CD4-positive, alpha-beta memory T cell (primary cell): ENCODE measurements at regions not wholly inside any gene's neighbourhood (a gene's known extent, or its start where the extent isn't known, plus 50 kb on each side); places are given as distances from the start of the nearest gene placed in this dataset.

ENCODE experiments used
- CTCF ChIA-PET: fragments of 350-600 bp; sonication (Branson Sonifier 250); formaldehyde crosslinking; loops from one replicate; lab custom pipeline; 2021; ENCODE audit warnings: inconsistent platforms; ENCODE audit not compliant: partially characterized antibody; lab: Charles Lee
- POLR2A ChIA-PET: fragments of 350-600 bp; sonication (Branson Sonifier 250); formaldehyde crosslinking; loops from one replicate; lab custom pipeline; 2021; ENCODE audit not compliant: partially characterized antibody; lab: Charles Lee
- DNase-seq, 5 donors: peaks; one replicate each; pipeline versions ENCODE4 v3.0.0 to v3.0.0-alpha.2; 2020 to 2022; ENCODE audit warnings: mixed read lengths in 1 of 5
- H3K27ac ChIP-seq: one replicate; pipeline ENCODE4 v1.7.0; 2013; ENCODE audit warnings: low read depth, low read length
- H3K27me3 ChIP-seq: 2 replicates; pipeline ENCODE4 v1.7.0; 2013; ENCODE audit warnings: mild to moderate bottlenecking, low read length, moderate library complexity; ENCODE audit not compliant: insufficient read depth
- H3K36me3 ChIP-seq: 2 replicates; pipeline ENCODE4 v1.7.0; 2013; ENCODE audit warnings: mild to moderate bottlenecking, low read length, moderate library complexity; ENCODE audit not compliant: insufficient read depth
- H3K4me1 ChIP-seq: 2 replicates; pipeline ENCODE4 v1.7.0; 2013; ENCODE audit warnings: mild to moderate bottlenecking, low read length, moderate library complexity; ENCODE audit not compliant: insufficient read depth
- H3K4me3 ChIP-seq, 2 donors: one replicate each; pipeline ENCODE4 v1.7.0; 2013; ENCODE audit warnings: low read length in 2 of 2, mild to moderate bottlenecking in 1 of 2
- H3K9me3 ChIP-seq, 2 donors: one replicate each; pipeline ENCODE4 v1.7.0; 2013; ENCODE audit warnings: low read length in 2 of 2, control low read depth in 1 of 2; ENCODE audit not compliant: control insufficient read depth in 1 of 2
- H3K27ac Mint-ChIP-seq, 7 donors: one replicate each; pipeline ENCODE4 v1.8.0; 2020 to 2021; ENCODE audit warnings: mixed read lengths in 7 of 7, mild to moderate bottlenecking in 6 of 7, inconsistent platforms in 3 of 7, moderate library complexity in 3 of 7
- H3K27me3 Mint-ChIP-seq, 2 donors: one replicate each; pipeline ENCODE4 v1.8.0; 2020 to 2021; ENCODE audit warnings: mixed read lengths in 2 of 2
- H3K36me3 Mint-ChIP-seq, 2 donors: one replicate each; pipeline ENCODE4 v1.8.0; 2020 to 2021; ENCODE audit warnings: mixed read lengths in 2 of 2, inconsistent platforms in 1 of 2, mild to moderate bottlenecking in 1 of 2
- H3K4me1 Mint-ChIP-seq, 4 donors: one replicate each; pipeline ENCODE4 v1.8.0; 2020 to 2021; ENCODE audit warnings: mixed read lengths in 4 of 4, mild to moderate bottlenecking in 1 of 4
- H3K4me3 Mint-ChIP-seq, 8 donors: one replicate each; pipeline ENCODE4 v1.8.0; 2020 to 2021; ENCODE audit warnings: mixed read lengths in 8 of 8, mild to moderate bottlenecking in 7 of 8, moderate library complexity in 6 of 8, inconsistent platforms in 3 of 8
- H3K9me3 Mint-ChIP-seq, 8 donors: one replicate each; pipeline ENCODE4 v1.8.0; 2020 to 2021; ENCODE audit warnings: mixed read lengths in 8 of 8, mild to moderate bottlenecking in 5 of 8, inconsistent platforms in 3 of 8, moderate library complexity in 1 of 8
- intact Hi-C: fragments of 100-400 bp; cut with micrococcal nuclease; formaldehyde crosslinking; loops from one replicate; pipeline ENCODE4 v1.15.1; 2023

DNA sequence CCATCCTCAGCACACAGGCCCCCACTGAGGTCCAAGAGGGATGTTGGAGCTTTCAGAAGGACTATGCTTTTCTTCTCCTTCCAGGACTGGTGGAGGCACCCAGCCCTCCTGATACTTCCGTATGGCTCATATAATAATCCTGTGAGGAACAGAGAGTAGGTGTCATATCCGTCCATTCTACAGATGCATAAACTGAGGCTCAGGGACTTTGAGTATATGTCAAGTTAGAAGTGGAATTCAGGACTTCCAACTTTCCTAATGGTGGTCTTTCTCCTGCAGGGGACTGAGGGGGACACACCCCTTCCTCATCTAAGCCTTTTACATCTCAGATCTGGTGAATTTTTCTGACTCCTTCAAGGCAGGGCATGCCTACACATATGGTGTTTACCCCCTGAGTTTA is 153.7 kb downstream of the RPS24 start:
- no peaks in the 10 kb centered on the region for H3K27me3 ChIP-seq
- Mint-ChIP-seq H3K4me3 (no peak overlapping the region), H3K4me1 (no peaks in the 10 kb centered on the region), H3K27ac (no peak overlapping the region), H3K36me3 (no peaks in the 10 kb centered on the region), H3K27me3 (peaks cover 0 to 2% of the 10 kb centered on the region in 2 donors), H3K9me3 (peaks cover 0 to 2% (median 0%) of the 10 kb centered on the region in 8 donors)
- H3K36me3 ChIP-seq: no peaks in the 10 kb centered on the region
- no peaks in the 10 kb centered on the region for H3K9me3 ChIP-seq
- DNase-seq: no peak
- ChIA-PET POLR2A (no interaction called here), CTCF (no interaction called here)
- H3K4me1 ChIP-seq: no peaks in the 10 kb centered on the region
- no peak overlapping the region for H3K27ac ChIP-seq
- intact Hi-C loops: no loop called here
- H3K4me3 ChIP-seq: no peak overlapping the region

DNA sequence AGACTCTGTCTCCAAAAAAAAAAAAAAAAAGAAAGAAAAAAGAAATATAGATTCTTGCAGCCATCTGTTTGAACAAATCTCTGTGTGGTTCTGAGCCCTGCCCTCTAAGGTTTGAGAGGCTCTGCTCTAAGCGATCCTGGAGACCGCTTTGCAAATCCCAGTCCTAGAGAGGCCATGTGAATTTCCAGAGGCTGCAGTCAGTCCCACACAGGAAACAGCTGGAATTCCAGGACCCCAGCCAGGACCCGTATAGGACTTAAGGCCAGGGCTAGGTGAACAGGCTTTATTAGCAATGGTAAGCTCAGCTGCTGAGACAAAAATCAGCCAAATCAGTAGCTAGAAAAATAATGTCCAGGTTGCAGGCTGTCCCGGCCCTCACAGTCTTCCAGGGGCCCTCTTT is 154.8 kb downstream of the RPS24 start:
- peaks cover 0 to 3% of the 10 kb centered on the region in 2 donors for H3K27me3 Mint-ChIP-seq
- no peaks in the 10 kb centered on the region for H3K4me1 Mint-ChIP-seq
- no peak overlapping the region for H3K27ac ChIP-seq
- ChIA-PET CTCF (no interaction called here), POLR2A (no interaction called here)
- H3K27ac Mint-ChIP-seq: no peak overlapping the region
- H3K9me3 ChIP-seq: no peaks in the 10 kb centered on the region
- no peaks in the 10 kb centered on the region for H3K4me1 ChIP-seq
- no peak overlapping the region for H3K4me3 ChIP-seq
- no peaks in the 10 kb centered on the region for H3K36me3 Mint-ChIP-seq
- intact Hi-C loops: no loop called here
- H3K36me3 ChIP-seq: no peaks in the 10 kb centered on the region
- peaks cover 0 to 13% (median 9%) of the 10 kb centered on the region in 8 donors for H3K9me3 Mint-ChIP-seq
- no peaks in the 10 kb centered on the region for H3K27me3 ChIP-seq
- DNase-seq: no peak
- H3K4me3 Mint-ChIP-seq: no peak overlapping the region

DNA sequence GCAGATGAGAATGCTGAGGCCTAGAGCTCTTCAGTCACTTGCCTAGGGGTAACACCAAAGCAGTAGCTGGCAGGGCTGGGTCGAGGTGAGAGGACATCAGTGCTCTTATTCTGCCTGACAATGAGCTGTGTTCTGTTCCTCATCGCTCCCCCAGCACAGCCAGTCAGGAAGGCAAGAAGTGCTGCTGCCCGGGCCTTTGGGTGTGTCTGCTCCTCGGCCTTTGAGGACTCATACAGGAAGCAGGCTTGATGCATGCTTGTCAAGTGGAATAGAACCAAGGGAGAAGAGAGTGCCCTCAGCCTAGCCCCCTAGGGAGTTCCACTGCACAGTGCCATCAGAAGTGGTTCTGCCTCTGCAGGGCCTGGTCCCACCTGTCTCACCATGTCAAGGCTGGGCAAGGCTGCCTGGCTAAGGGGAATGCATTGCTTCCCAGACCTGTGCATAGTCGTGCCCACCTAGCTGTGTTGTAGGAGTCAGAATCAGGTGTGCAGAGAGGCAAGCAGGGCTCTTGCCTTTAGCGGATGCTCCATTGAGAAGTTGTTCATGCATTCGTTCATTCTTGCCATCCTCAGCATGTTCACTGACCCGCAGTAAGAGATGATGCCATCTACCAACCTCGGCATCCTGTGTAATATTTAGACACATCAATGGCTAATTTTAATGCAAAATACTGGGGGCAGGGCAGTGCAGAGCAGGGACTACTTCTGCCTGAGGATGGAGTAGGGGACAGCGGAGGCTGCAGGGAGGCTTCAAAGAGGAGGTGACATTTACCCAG is 156.6 kb downstream of the RPS24 start:
- H3K4me3 Mint-ChIP-seq: no peak overlapping the region
- no peak overlapping the region for H3K27ac Mint-ChIP-seq
- no peaks in the 10 kb centered on the region for H3K4me1 Mint-ChIP-seq
- ChIA-PET CTCF (no interaction called here), POLR2A (no interaction called here)
- no peak for DNase-seq
- Histone ChIP-seq H3K9me3 (no peaks in the 10 kb centered on the region), H3K4me1 (no peaks in the 10 kb centered on the region), H3K4me3 (no peak overlapping the region), H3K27ac (no peak overlapping the region), H3K27me3 (no peaks in the 10 kb centered on the region), H3K36me3 (no peaks in the 10 kb centered on the region)
- intact Hi-C loops: no loop called here
- peaks cover 0 to 19% (median 11%) of the 10 kb centered on the region in 8 donors for H3K9me3 Mint-ChIP-seq
- H3K27me3 Mint-ChIP-seq: peaks cover 0 to 3% of the 10 kb centered on the region in 2 donors
- no peaks in the 10 kb centered on the region for H3K36me3 Mint-ChIP-seq

DNA sequence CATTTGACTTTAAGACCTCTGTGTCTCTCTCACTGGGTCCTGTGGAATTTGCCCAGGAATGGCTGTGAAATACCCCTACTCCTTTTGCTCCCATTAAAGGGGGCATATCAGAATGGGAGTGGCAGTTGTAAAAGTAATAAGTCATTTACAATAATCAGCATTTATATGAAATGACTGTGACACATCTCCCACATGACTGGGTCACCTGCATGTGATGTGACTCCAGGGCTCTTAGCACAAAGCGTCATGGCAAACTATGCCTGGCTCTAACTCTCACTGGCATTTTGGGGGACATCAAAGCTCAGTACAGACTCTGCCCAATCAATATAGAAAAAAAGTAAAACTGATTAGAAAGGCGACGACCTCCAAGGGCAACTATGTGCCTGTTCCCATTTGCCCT is 157.6 kb downstream of the RPS24 start:
- Histone ChIP-seq H3K27ac (no peak overlapping the region), H3K9me3 (no peaks in the 10 kb centered on the region), H3K36me3 (no peaks in the 10 kb centered on the region), H3K27me3 (no peaks in the 10 kb centered on the region), H3K4me3 (no peak overlapping the region), H3K4me1 (no peaks in the 10 kb centered on the region)
- intact Hi-C loops: no loop called here
- ChIA-PET CTCF (no interaction called here), POLR2A (no interaction called here)
- Mint-ChIP-seq H3K4me3 (no peak overlapping the region), H3K9me3 (peaks cover 0 to 19% (median 11%) of the 10 kb centered on the region in 8 donors), H3K36me3 (no peaks in the 10 kb centered on the region), H3K27ac (no peak overlapping the region), H3K27me3 (peaks cover 0 to 3% of the 10 kb centered on the region in 2 donors), H3K4me1 (no peaks in the 10 kb centered on the region)
- DNase-seq: no peak

DNA sequence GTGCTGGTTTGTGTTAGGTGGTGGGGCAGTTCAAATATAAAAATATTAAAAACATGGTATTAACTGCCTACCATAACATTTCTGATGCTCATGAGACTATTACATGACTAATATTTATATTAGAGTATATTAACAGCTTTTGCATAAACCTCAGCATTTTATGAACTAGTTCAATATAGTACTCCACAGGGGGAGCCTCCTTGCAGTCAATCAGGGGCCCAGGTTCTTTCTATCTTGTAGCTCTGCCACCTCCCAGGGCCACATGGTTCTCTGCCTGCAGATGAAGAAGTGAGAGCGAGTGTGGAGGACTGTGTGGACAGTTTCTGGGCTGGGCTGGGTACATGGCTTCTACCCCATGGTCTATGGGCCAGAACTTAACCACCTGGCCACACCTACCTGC is 159.5 kb downstream of the RPS24 start:
- Histone ChIP-seq H3K27me3 (no peaks in the 10 kb centered on the region), H3K27ac (no peak overlapping the region), H3K36me3 (no peaks in the 10 kb centered on the region), H3K4me3 (no peak overlapping the region), H3K9me3 (no peaks in the 10 kb centered on the region), H3K4me1 (no peaks in the 10 kb centered on the region)
- intact Hi-C loops: no loop called here
- Mint-ChIP-seq H3K4me1 (no peaks in the 10 kb centered on the region), H3K27ac (no peak overlapping the region), H3K36me3 (no peaks in the 10 kb centered on the region), H3K27me3 (peaks cover 0 to 3% of the 10 kb centered on the region in 2 donors), H3K4me3 (no peak overlapping the region), H3K9me3 (peaks cover 0 to 19% (median 11%) of the 10 kb centered on the region in 8 donors)
- DNase-seq: no peak
- POLR2A ChIA-PET: no interaction called here
- CTCF ChIA-PET: no interaction called here

DNA sequence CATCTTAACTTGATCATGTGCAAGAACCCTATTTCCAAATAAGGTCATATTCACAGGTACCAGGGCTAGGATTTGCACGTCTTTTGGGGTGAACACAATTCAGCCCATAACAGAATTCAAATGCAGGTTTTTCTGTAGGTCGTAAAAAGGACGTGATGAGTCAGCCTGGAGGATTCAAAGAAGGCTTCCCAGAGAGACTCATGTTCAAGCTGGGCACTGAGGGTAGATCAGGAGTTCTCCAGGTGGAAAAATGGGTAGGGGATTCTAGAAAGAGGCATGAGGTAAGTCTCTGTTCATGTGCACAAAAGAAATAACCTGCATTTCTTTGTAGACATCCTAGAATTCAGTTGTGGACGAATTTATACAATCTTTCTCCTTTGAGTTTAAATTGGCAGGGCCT is 160.4 kb downstream of the RPS24 start:
- no peak overlapping the region for H3K27ac ChIP-seq
- H3K27me3 ChIP-seq: no peaks in the 10 kb centered on the region
- Mint-ChIP-seq H3K27me3 (peaks cover 0 to 3% of the 10 kb centered on the region in 2 donors), H3K4me3 (no peak overlapping the region), H3K27ac (no peak overlapping the region), H3K36me3 (no peaks in the 10 kb centered on the region), H3K4me1 (no peaks in the 10 kb centered on the region), H3K9me3 (peaks cover 0 to 19% (median 11%) of the 10 kb centered on the region in 8 donors)
- H3K36me3 ChIP-seq: no peaks in the 10 kb centered on the region
- H3K4me3 ChIP-seq: no peak overlapping the region
- POLR2A ChIA-PET: no interaction called here
- no peaks in the 10 kb centered on the region for H3K4me1 ChIP-seq
- no peaks in the 10 kb centered on the region for H3K9me3 ChIP-seq
- CTCF ChIA-PET: no interaction called here
- intact Hi-C loops: no loop called here
- no peak for DNase-seq

DNA sequence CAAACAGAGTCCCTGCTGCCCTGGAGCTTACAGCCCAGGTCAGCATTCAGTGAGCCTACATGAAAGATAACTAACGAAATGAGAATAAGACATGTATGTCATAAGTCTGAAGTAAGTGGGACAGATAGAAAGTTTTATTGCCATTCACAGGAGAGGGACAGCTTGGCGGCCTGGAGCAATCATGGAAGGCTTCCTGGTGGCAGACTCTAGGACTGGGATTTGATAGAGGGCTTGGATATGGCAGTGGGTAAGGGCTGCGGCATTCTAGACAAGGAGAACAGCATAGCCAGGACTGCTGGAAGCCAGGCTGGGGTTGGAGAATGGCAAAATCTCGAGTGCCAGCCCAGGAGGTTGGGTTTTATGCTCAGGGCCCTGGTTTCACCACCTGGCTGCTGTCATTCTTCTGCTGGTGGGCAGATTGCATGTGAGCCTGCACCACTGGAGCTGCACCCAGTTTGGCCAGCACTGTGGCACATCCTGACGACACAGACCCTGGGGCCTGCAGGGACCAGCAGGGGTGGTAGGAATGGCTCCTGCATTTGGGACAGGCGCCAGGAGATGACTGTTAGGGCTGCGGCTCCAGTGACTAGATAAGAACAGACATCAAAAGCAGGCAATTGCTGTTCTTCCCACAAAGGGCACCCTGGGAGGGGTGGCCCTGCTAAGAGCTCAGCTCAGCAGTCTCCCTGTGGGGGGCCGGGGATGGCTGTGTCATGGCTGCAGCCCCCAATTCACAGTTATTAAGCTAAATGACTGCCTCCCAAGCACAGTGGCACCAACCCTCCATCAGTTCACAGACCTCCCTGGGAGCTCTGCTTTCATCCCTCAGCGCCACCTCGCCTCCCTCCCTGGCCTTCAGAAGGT is 161.1 kb downstream of the RPS24 start:
- H3K4me1 ChIP-seq: no peaks in the 10 kb centered on the region
- Mint-ChIP-seq H3K4me1 (no peaks in the 10 kb centered on the region), H3K36me3 (no peaks in the 10 kb centered on the region), H3K27me3 (peaks cover 0 to 3% of the 10 kb centered on the region in 2 donors), H3K4me3 (no peak overlapping the region), H3K27ac (no peak overlapping the region), H3K9me3 (peaks cover 0 to 19% (median 11%) of the 10 kb centered on the region in 8 donors)
- H3K9me3 ChIP-seq: no peaks in the 10 kb centered on the region
- H3K27ac ChIP-seq: no peak overlapping the region
- CTCF ChIA-PET: no interaction called here
- no peaks in the 10 kb centered on the region for H3K36me3 ChIP-seq
- no peak overlapping the region for H3K4me3 ChIP-seq
- POLR2A ChIA-PET: no interaction called here
- DNase-seq: no peak
- H3K27me3 ChIP-seq: no peaks in the 10 kb centered on the region
- intact Hi-C loops: no loop called here
